Inflammatory macrophage treated with lipopolysaccharide for 4 hours (primary cell): ENCODE measurements at regions not wholly inside any gene's neighbourhood (a gene's known extent, or its start where the extent isn't known, plus 50 kb on each side); places are given as distances from the start of the nearest gene placed in this dataset.
"Not testable (repeated sequence)": the region's sequence is repeated elsewhere in the genome, so short reads cannot be mapped to it uniquely, and the experiment has no call there.

ENCODE experiments used
- DNase-seq: peaks from one replicate; pipeline ENCODE4 v3.0.0-alpha.2; 2020

DNA sequence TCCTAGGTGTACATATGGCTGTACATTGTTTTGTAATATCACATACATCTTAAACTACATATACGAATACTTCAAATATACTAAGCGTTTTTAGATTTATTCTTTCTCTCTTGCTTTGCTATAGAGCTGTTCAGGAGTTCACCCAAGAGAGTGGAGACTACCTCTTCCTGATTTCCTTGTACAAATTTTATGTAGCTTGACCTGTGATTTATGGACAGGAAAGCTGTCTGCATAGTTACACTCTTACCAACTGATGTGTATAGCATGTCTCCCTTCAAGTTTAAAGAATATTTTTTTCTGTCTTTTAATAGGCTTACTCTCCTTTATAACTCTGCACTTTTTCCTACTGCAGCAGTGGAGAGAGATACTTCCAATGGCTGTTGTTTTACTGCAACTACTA lies 428.7 kb downstream of the NDFIP2 start:
- DNase-seq, result no peak

DNA sequence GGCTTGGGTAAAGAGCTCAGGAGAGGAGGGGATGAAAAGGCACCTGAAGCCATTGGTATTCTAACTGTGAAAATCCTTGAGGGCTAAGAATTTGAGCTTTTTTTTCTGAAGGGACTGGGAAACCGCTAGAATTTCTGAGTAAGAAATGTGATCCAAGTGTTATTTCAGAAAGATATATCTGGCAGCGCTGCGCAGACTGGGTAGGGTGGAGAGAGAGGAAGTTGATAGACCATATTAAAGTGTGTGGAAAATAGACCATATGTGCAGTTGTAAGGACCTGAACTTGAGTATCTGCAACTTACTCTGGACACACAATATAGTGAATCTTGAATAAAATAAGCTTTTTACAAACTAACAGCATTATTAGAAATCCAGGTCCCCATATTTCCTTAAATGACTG lies 427.4 kb downstream of the NDFIP2 start:
- no peak for DNase-seq

DNA sequence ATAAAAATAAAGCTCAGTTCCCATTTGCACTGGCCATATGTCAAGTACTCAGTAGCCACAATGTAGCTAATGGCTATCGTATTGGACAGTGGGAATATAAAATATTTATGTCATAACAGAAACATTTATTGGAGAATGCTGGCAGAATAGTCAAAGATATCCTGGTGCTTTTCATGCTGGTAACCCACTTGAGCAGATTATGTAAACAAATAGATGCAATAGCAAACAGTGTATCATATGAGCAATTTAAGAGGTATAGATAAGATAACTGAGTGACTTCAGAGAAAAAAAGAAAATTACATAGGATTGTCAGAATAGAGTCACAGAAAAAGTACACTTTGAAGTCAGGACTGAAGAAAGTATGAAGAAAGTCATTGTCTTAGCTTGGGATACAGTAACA lies 426.6 kb downstream of the NDFIP2 start:
- DNase-seq, result no peak

- DNase-seq, result no peak
Observed at GRCh38 chr13:79906345-79906744, 425.4 kb downstream of the NDFIP2 start.

DNA sequence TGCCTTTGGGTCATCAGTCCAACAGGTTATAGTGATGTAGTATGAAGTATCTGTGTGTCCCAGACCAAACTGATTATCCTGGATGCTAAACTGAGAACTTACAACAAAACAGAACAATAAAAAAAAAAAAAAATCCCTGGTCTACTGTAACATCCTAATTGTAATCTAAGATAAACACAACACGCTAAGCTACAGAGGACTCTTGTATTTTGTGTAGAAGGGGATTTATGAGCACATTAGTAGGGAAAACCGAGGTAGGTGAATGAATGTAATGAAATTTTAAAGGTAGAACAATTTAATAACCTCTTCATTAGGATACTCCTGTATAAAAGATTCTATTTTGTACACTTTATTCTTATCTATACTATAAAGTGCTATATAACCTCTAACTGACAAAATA lies 424.1 kb downstream of the NDFIP2 start:
- no peak for DNase-seq

- DNase-seq, result no peak
Observed at GRCh38 chr13:79904581-79904980, 423.6 kb downstream of the NDFIP2 start.

GRCh38 chr13:79901336-79901735 lies 420.4 kb downstream of the NDFIP2 start:
- DNase-seq, result peak; percentile 33

- DNase-seq, result no peak
Observed at GRCh38 chr13:79900356-79900755, 419.4 kb downstream of the NDFIP2 start.

DNA sequence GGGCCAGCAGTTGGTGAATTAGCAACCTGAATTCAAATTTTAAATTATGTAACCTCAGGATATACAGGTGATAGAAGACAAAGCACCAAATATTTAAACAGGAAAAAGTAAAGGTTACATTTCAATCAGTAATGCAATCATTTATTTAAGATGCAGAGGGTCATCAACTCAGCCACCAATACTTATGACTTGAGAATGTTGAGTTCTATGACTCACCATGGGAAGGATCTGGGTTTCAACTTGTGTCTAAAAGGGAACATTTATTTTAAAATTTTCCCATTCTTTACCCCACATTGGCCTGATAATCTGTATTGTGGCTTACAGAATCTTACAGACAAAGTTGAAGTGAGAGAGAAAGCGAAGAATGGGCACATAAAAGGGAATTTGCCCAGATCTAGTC lies 418.0 kb downstream of the NDFIP2 start:
- DNase-seq, result no peak

DNA sequence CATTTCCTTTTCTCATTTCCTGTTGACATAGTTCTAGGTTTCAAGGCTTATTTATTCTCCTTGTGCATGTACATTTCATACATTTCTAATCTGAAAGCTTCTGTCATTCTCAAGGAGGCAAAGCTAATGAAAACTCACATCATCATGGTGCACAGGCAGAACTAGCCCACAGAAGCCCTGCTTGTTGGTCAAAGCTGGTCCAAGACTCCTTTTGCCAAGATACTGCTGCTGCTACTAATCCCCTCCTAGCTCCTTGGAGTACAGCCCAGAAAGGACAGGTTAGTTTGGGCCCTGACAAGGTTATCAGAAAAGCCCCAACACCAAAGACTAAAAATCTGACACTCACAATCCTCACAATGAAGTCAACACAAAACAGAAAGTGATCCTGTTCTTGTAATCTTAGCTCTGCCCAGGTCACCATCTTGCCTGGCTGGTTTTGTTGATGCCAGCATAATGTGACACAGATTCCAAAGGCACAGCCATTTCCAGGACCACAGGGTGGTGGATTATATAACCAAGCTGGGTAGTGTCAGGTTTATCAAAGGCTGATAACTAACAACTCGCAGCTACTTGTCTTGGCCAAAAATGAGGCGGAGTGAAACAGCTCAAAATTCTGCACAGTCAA lies 417.4 kb downstream of the NDFIP2 start:
- no peak for DNase-seq

GRCh38 chr13:79896851-79897250 lies 415.9 kb downstream of the NDFIP2 start:
- DNase-seq, result no peak

GRCh38 chr13:79895416-79895815 lies 414.5 kb downstream of the NDFIP2 start:
- no peak for DNase-seq

- DNase-seq, result not testable (repeated sequence)
Observed at GRCh38 chr13:79887278-79887677, 406.3 kb downstream of the NDFIP2 start.

GRCh38 chr13:79886601-79887000 lies 405.6 kb downstream of the NDFIP2 start:
- DNase-seq, result no peak

DNA sequence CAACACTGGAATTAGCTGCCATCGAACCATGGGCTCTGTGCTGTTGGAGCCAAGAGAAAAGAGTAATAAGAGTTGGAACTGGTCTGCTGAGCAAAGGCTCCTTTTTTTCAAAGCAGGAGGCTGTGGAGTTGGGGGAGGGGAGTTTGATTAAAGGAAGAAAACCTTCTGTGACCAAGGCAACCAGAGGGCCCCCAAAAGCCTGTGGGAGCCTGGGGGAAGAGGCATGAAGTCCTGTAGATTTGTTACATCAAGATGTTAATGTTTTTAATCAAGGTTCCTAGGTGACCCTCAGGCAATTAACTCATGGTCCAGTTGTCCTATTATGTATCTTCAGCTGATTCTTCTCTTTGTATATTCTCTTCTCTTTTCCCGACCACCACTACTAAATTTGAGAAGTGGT lies 403.9 kb downstream of the NDFIP2 start:
- no peak for DNase-seq

DNA sequence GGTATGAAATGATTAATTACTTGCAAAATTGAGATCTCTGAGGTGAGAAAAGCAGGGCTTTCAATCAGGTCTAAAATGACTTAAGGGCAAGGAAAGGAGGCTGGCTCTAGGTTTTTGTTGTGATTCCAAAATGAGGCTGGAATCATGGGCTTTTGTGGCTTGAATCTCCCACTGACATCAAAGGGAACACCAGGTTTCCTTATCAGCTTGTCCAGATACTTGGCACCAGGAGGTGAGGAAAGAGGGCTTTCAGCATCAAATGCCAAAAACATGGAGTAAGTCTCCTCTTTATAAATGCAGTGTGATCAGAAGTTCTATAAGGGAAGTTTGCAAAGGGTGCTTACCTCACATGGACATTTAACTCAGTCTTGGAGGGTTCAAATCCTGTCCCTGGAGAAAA lies 402.3 kb downstream of the NDFIP2 start:
- no peak for DNase-seq

DNA sequence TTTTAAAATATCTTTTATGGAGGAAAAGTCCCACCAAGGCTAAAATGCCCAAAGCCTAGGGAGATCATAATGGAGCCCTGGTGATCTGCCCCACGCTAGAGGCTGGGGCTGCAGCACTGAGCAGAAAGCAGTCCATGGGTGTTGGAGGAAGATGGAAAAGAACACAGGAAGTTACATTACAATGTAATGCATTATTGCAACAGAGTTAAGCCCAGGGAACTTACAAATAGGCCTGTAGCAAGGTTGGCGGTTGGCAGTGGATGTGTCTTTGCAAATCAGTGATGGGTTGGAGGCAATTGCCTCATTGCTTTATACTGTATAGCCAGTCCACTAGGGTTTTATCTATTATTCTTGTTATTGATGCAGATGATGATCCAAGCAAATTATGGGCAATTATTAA lies 399.9 kb downstream of the NDFIP2 start:
- peak; percentile 81 for DNase-seq

DNA sequence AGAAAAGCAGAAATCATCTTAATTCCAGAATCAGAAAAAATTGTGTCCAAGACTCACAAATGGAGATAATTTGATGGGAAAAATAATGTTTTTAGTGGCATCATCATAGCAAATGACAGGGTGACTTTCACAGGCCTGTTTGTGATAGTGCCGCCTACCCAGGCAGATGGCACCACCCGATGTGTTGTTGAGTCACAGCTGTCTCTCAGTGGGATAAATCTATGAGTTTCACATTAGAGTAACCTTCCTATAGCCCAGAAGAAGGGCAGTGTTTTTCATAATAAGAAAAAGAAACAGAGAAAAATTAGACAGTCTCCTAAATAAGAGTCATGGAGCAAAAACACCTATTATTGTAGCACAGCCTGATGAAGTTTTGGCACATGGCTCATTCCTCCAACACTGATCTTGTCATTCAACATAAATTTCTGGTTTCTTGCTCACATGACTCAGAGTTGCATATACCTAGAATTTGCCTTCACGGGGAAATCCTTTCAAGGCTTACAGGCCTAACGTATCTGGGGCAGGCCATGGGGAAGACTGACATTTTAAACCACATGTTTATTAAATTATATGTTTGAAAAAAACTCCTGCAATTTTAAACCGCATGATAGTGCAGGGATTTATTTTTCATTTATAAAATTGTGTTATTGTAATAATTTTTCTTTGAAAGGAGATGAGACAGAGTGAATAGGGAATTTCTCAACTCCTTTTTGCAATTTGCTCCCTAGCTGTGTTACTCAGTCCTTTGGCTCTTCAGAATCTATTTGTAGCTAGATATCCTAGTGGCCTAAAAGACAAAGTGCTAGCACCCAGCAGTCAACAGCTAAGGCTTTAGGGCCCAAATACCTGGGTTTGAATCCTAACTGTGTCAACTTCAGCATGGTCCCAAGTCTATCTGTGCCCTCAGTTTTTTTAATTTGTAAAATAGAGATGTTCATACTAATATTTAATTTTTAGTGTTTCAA lies 393.7 kb downstream of the NDFIP2 start:
- peak; percentile 50 for DNase-seq

- no peak for DNase-seq
Observed at GRCh38 chr13:79871594-79871993, 390.6 kb downstream of the NDFIP2 start.

- no peak for DNase-seq
Observed at GRCh38 chr13:79870766-79871165, 389.8 kb downstream of the NDFIP2 start.

DNA sequence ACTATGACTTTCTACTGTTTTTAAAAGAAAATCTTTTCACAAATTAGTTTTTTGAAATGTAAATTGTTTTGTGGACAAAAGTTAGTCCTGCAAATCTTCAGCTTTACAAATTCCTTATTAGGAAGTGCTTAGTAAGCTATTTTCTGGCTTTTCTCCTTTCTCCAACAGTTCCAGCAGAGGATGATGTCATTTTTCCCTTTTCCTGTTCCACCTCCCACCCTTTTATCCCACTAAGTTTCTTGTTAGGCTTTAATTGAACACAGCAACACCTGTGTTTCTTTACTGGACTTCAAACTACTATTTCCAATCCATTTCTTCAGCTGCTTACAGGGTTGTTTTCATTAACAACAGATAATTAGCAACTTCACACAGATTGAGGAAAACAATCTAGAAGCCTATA lies 389.2 kb downstream of the NDFIP2 start:
- no peak for DNase-seq

DNA sequence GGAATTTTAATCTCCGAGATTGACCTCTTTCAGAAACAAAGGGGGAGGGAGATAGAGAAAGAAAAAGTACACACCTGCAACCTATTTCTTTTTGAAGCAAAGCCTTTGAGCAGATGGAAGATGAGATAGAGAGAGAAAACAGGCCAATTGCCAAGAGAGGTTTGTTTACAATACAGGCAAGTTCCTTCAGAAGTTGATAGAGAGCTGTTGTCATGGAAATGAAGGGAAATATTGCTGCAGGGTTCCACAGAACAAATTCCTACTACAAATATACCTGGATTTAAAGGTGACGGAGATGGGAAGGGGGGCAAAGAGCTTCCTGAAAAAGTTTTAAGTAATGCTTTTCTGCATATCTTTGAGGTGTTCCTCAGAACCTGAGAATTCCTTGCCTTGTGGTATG lies 388.4 kb downstream of the NDFIP2 start:
- DNase-seq, result no peak

GRCh38 chr13:79867254-79867653 lies 386.3 kb downstream of the NDFIP2 start:
- peak; percentile 55 for DNase-seq

DNA sequence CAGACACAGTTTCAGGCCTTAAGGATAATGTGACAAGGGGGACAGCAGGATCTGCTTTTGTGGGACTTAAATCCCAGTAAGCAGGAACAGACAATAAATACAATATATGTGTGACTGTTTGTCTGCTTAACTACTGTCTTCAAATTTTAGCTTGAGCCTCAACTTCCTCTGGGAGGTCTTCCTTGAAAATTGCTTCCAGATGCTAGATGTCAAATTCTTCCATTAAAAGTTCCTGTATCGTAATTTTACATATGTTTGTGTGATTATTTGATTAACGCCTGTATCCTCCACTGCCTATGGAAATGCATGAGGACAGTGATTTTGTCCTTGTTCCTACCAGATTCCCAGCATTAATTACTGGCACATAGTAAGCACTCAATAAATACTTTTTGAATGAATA lies 385.5 kb downstream of the NDFIP2 start:
- no peak for DNase-seq
